GM12874 (cell line): ENCODE measurements at regions not wholly inside any gene's neighbourhood (a gene's known extent, or its start where the extent isn't known, plus 50 kb on each side); places are given as distances from the start of the nearest gene placed in this dataset.

Experiments
- CTCF ChIP-seq: IDR thresholded peaks from 2 replicates; pipeline ENCODE4 v1.5.1; 2011; ENCODE audit warnings: low read depth, mild to moderate bottlenecking, control low read depth, low read length, moderate library complexity; ENCODE audit not compliant: insufficient read depth

- TF ChIP-seq CTCF, result no peak
Observed at GRCh38 chr5:3852161-3852916, 256.7 kb downstream of the IRX1 start.

- no peak for TF ChIP-seq CTCF
Observed at GRCh38 chr5:3853362-3853761, 257.7 kb downstream of the IRX1 start.

- no peak for TF ChIP-seq CTCF
Observed at GRCh38 chr5:3854188-3854821, 258.7 kb downstream of the IRX1 start.

- no peak for TF ChIP-seq CTCF
Observed at GRCh38 chr5:3856036-3856435, 260.4 kb downstream of the IRX1 start.

GRCh38 chr5:3858524-3858923, 262.9 kb downstream of the IRX1 start:
- TF ChIP-seq CTCF, result no peak

- TF ChIP-seq CTCF, result no peak
Observed at GRCh38 chr5:3862906-3863305, 267.3 kb downstream of the IRX1 start.

GRCh38 chr5:3875144-3875543, 279.5 kb downstream of the IRX1 start:
- no peak for TF ChIP-seq CTCF
